H9 (cell line): ENCODE measurements at regions not wholly inside any gene's neighbourhood (a gene's known extent, or its start where the extent isn't known, plus 50 kb on each side); places are given as distances from the start of the nearest gene placed in this dataset.

ENCODE experiments used
- DNase-seq: peaks from one replicate; pipeline ENCODE4 v3.0.0-alpha.2; 2017
- H2AFZ ChIP-seq: one replicate; pipeline ENCODE4 v1.6.1; 2013; ENCODE audit warnings: mild to moderate bottlenecking, low read length, control low read depth, moderate library complexity
- H2AK5ac ChIP-seq: 2 replicates; pipeline ENCODE4 v1.6.1; 2013; ENCODE audit warnings: low read length, control low read depth, mixed read lengths; ENCODE audit not compliant: insufficient read length
- H2BK120ac ChIP-seq: one replicate; pipeline ENCODE4 v1.6.1; 2013; ENCODE audit warnings: low read depth, mild to moderate bottlenecking, low read length, control low read depth, inconsistent platforms; ENCODE audit not compliant: poor library complexity, severe bottlenecking
- H2BK12ac ChIP-seq: 2 replicates; pipeline ENCODE4 v1.6.1; 2013; ENCODE audit warnings: low read length, control low read depth, mixed read lengths, low read depth; ENCODE audit not compliant: insufficient read length
- H2BK15ac ChIP-seq: 2 replicates; pipeline ENCODE4 v1.6.1; 2013; ENCODE audit warnings: low read depth, low read length, control low read depth
- H2BK20ac ChIP-seq: one replicate; pipeline ENCODE4 v1.6.1; 2013; ENCODE audit warnings: low read depth, mild to moderate bottlenecking, low read length, control low read depth, inconsistent platforms; ENCODE audit not compliant: poor library complexity, severe bottlenecking
- H2BK5ac ChIP-seq: 2 replicates; pipeline ENCODE4 v1.6.1; 2013; ENCODE audit warnings: low read length, control low read depth, mixed read lengths; ENCODE audit not compliant: insufficient read length
- H3K14ac ChIP-seq: 2 replicates; pipeline ENCODE4 v1.6.1; 2013; ENCODE audit warnings: low read length, control low read depth; ENCODE audit not compliant: insufficient read depth
- H3K18ac ChIP-seq: 2 replicates; pipeline ENCODE4 v1.6.1; 2013; ENCODE audit warnings: low read depth, mild to moderate bottlenecking, mixed read lengths, low read length, control low read depth; ENCODE audit not compliant: insufficient read length
- H3K23ac ChIP-seq: 2 replicates; pipeline ENCODE4 v1.6.1; 2013; ENCODE audit warnings: low read length, control low read depth, mixed read lengths, low read depth; ENCODE audit not compliant: insufficient read length
- H3K23me2 ChIP-seq: 2 replicates; pipeline ENCODE4 v1.6.1; 2013; ENCODE audit warnings: low read depth, mild to moderate bottlenecking, mixed read lengths, low read length, control low read depth; ENCODE audit not compliant: insufficient read length, poor library complexity, severe bottlenecking
- H3K27ac ChIP-seq: 2 replicates; pipeline ENCODE4 v1.5.1; 2013; ENCODE audit warnings: low read length, control low read depth, mixed read lengths, low read depth; ENCODE audit not compliant: insufficient read length
- H3K27me3 ChIP-seq: 2 replicates; pipeline ENCODE4 v1.6.1; 2013; ENCODE audit warnings: low read length, control low read depth, inconsistent platforms; ENCODE audit not compliant: insufficient read depth
- H3K4ac ChIP-seq: 2 replicates; pipeline ENCODE4 v1.6.1; 2013; ENCODE audit warnings: low read depth, mild to moderate bottlenecking, control low read depth, inconsistent platforms, low read length, moderate library complexity
- H3K4me1 ChIP-seq: 2 replicates; pipeline ENCODE4 v1.6.1; 2013; ENCODE audit warnings: low read length, control low read depth, inconsistent platforms; ENCODE audit not compliant: insufficient read depth
- H3K4me2 ChIP-seq: 2 replicates; pipeline ENCODE4 v1.6.1; 2013; ENCODE audit warnings: low read length, control low read depth, mixed read lengths; ENCODE audit not compliant: insufficient read length, insufficient read depth
- H3K56ac ChIP-seq: 2 replicates; pipeline ENCODE4 v1.6.1; 2013; ENCODE audit warnings: low read depth, mild to moderate bottlenecking, mixed read lengths, low read length, control low read depth; ENCODE audit not compliant: insufficient read length
- H3K79me1 ChIP-seq: 2 replicates; pipeline ENCODE4 v1.6.1; 2013; ENCODE audit warnings: low read depth, mild to moderate bottlenecking, moderate library complexity, low read length, control low read depth, inconsistent platforms; ENCODE audit not compliant: insufficient read depth, poor library complexity, severe bottlenecking
- H3K79me2 ChIP-seq: 2 replicates; pipeline ENCODE4 v1.6.1; 2013; ENCODE audit warnings: low read length, control low read depth, inconsistent platforms; ENCODE audit not compliant: insufficient read depth
- H3K9ac ChIP-seq: 2 replicates; pipeline ENCODE4 v1.6.1; 2013; ENCODE audit warnings: low read length, control low read depth, mixed read lengths; ENCODE audit not compliant: insufficient read length; ENCODE audit errors: extremely low read depth
- H3K9me3 ChIP-seq: one replicate; pipeline ENCODE4 v1.6.1; 2013; ENCODE audit warnings: low read depth, low read length, inconsistent platforms; ENCODE audit not compliant: control insufficient read depth
- H3T11ph ChIP-seq: one replicate; pipeline ENCODE4 v1.6.1; 2013; ENCODE audit warnings: mild to moderate bottlenecking, low read length, control low read depth, inconsistent platforms
- H4K20me1 ChIP-seq: one replicate; pipeline ENCODE4 v1.6.1; 2013; ENCODE audit not compliant: control insufficient read depth, insufficient read length, insufficient read depth
- H4K5ac ChIP-seq: 2 replicates; pipeline ENCODE4 v1.6.1; 2013; ENCODE audit warnings: low read depth, mild to moderate bottlenecking, mixed read lengths, low read length, control low read depth; ENCODE audit not compliant: insufficient read length
- H4K8ac ChIP-seq: replicated peaks from 2 replicates; pipeline ENCODE4 v1.6.1; 2013; ENCODE audit warnings: low read length, control low read depth, mixed read lengths, low read depth; ENCODE audit not compliant: insufficient read length
- H4K91ac ChIP-seq: 2 replicates; pipeline ENCODE4 v1.6.1; 2013; ENCODE audit warnings: low read depth, mild to moderate bottlenecking, moderate library complexity, mixed read lengths, low read length, control low read depth; ENCODE audit not compliant: insufficient read length
- H3K27ac Mint-ChIP-seq, 3 experiments: 2 replicates in 2 of 3; 3 replicates in 1 of 3; pipeline ENCODE4 v1.8.0; 2020 to 2021; ENCODE audit warnings: mixed read lengths in 3 of 3, mild to moderate bottlenecking in 1 of 3, moderate library complexity in 1 of 3
- H3K27me3 Mint-ChIP-seq: 2 replicates; pipeline ENCODE4 v1.8.0; 2021; ENCODE audit warnings: low read depth, mild to moderate bottlenecking, moderate library complexity, mixed read lengths
- H3K36me3 Mint-ChIP-seq, 3 experiments: 2 replicates in 2 of 3; 3 replicates in 1 of 3; pipeline ENCODE4 v1.8.0; 2020 to 2021; ENCODE audit warnings: low read depth in 3 of 3, mixed read lengths in 3 of 3; ENCODE audit not compliant: insufficient read depth in 1 of 3
- H3K4me1 Mint-ChIP-seq, 2 experiments: 2 replicates each; pipeline ENCODE4 v1.8.0; 2020; ENCODE audit warnings: mixed read lengths in 2 of 2
- H3K4me3 Mint-ChIP-seq, 2 experiments: 2 replicates in 1 of 2; 3 replicates in 1 of 2; pipeline ENCODE4 v1.8.0; 2020 to 2021; ENCODE audit warnings: mild to moderate bottlenecking in 2 of 2, mixed read lengths in 2 of 2, moderate library complexity in 1 of 2
- H3K9me3 Mint-ChIP-seq, 2 experiments: 2 replicates in 1 of 2; 3 replicates in 1 of 2; pipeline ENCODE4 v1.8.0; 2020; ENCODE audit warnings: mild to moderate bottlenecking in 2 of 2, mixed read lengths in 2 of 2, moderate library complexity in 1 of 2
- CTCF ChIP-seq: fragments of 200-600 bp; sonication (generic); conservative IDR thresholded peaks from 3 replicates; pipeline ENCODE4 v1.8.0; 2021; ENCODE audit warnings: antibody characterized with exemption, mild to moderate bottlenecking
- WGBS: extraction: QIAGEN DNeasy Blood & Tissue Kit; methylation state at CpG from one replicate; pipeline ENCODE4 v1.1.7; 2013; ENCODE audit warnings: missing lambda C conversion rate, low lambda C conversion rate, mixed read lengths; ENCODE audit not compliant: insufficient read length; ENCODE audit errors: extremely low coverage; 5-methylcytosine and 5-hydroxymethylcytosine counted together

- H3K27me3 Mint-ChIP-seq, result peaks cover 2% of the 10 kb centered on the region; the same call in 1 of the 2 replicates
- TF ChIP-seq CTCF, result no peak
- H3K18ac ChIP-seq, result no peak overlapping the region
These were observed 371.8 kb downstream of the PBX1 start for GRCh38 chr1:164930833-164931232.

More at GRCh38 chr1:164930833-164931232, 371.8 kb downstream of the PBX1 start:
- no peak overlapping the region for H3K14ac ChIP-seq
- no peak overlapping the region for H2BK12ac ChIP-seq
- H3K23ac ChIP-seq, result no peak overlapping the region
- no peak overlapping the region for H4K8ac ChIP-seq
- no peak overlapping the region for H2AK5ac ChIP-seq
- H3K4ac ChIP-seq, result no peak overlapping the region
- no peak overlapping the region for H3K4me3 Mint-ChIP-seq
- H3K9me3 ChIP-seq, result no peaks in the 10 kb centered on the region
- no peak overlapping the region for H3K27ac Mint-ChIP-seq
- no peak overlapping the region for H4K91ac ChIP-seq
- H3K36me3 Mint-ChIP-seq, result no peaks in the 10 kb centered on the region
- no peak overlapping the region for H3T11ph ChIP-seq
- H3K23me2 ChIP-seq, result no peaks in the 10 kb centered on the region
- H3K79me2 ChIP-seq, result no peaks in the 10 kb centered on the region
- no peaks in the 10 kb centered on the region for H3K9me3 Mint-ChIP-seq
- no CpG with 5 or more reads among the region's 1 CpG for WGBS
- H3K56ac ChIP-seq, result no peak overlapping the region
- H3K27me3 ChIP-seq, result no peaks in the 10 kb centered on the region
- H2BK15ac ChIP-seq, result no peak overlapping the region
- DNase-seq, result no peak
- no peaks in the 10 kb centered on the region for H4K20me1 ChIP-seq
- no peak overlapping the region for H3K27ac ChIP-seq
- H2BK120ac ChIP-seq, result no peak overlapping the region
- H4K5ac ChIP-seq, result no peak overlapping the region
- H2BK5ac ChIP-seq, result no peak overlapping the region
- no peaks in the 10 kb centered on the region; the same call in 1 of the 2 replicates for H3K4me1 ChIP-seq
- H3K4me2 ChIP-seq, result no peak overlapping the region
- peaks cover 25 to 27% of the 10 kb centered on the region in 2 experiments for H3K4me1 Mint-ChIP-seq
- no peak overlapping the region for H2BK20ac ChIP-seq
- no peak overlapping the region for H3K9ac ChIP-seq
- H3K79me1 ChIP-seq, result no peaks in the 10 kb centered on the region
- no peak overlapping the region for H2AFZ ChIP-seq
